A172 (cell line): ENCODE measurements at regions not wholly inside any gene's neighbourhood (a gene's known extent, or its start where the extent isn't known, plus 50 kb on each side); places are given as distances from the start of the nearest gene placed in this dataset.
A peak's percentile ranks its signal among the peaks of the same experiment; 100 is the strongest.

Experiments
- DNase-seq: peaks from one replicate; pipeline ENCODE4 v3.0.0-alpha.2; 2015; ENCODE audit warnings: low spot score

DNA sequence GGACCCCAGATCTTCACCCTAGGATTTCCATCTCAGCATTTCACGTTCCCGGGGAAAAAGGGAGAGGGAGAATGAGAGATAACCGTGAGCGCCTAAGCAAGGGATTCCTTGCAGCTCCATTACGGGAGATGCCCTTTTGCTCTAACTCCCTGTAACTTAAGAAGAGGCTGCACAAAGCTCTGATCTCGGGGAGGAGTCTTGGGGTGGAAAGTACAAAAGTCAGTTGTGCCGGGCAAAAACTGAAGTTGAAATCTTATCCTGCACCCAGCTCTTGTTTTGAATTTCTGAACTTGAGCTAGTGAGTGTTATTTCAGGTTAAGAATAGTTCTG is 256.4 kb upstream of the SOX21 start:
- peak; percentile 22 for DNase-seq

DNA sequence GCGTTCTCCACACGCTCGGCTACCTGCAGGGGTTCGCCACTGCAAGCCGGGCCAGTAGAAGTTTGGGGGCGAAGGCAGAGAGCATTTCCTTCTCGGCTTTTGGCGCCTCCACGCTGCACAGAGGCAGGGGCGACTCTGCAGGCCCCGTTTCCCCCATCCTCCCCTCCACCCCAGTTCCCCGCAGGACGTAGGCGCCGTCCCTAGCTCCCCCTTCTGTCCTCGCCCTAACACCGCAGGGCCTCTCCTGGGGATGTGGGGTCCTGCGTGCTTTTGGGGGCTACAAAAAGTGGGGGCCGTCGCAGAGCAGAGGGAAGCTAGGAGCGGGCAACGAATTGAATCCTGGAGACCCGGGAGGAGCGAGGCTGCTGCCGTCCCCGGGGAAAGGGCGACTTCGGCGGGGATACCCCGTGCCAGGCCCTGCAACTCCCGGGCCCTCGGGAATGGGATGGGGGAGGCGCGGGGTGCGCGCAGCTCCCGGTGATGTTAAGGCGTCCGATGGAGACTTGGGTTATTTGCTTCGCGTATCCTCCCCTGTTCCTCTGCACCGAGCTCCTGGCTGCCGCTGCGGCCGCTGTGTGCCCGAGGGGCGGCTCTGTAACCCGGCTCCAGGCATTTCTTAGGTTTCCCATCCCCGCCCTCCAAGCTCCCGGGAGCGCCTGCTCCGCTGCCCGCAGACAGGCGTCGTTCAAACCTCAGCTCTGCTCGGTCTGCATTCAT is 255.9 kb upstream of the SOX21 start:
- peak; percentile 31 for DNase-seq

DNA sequence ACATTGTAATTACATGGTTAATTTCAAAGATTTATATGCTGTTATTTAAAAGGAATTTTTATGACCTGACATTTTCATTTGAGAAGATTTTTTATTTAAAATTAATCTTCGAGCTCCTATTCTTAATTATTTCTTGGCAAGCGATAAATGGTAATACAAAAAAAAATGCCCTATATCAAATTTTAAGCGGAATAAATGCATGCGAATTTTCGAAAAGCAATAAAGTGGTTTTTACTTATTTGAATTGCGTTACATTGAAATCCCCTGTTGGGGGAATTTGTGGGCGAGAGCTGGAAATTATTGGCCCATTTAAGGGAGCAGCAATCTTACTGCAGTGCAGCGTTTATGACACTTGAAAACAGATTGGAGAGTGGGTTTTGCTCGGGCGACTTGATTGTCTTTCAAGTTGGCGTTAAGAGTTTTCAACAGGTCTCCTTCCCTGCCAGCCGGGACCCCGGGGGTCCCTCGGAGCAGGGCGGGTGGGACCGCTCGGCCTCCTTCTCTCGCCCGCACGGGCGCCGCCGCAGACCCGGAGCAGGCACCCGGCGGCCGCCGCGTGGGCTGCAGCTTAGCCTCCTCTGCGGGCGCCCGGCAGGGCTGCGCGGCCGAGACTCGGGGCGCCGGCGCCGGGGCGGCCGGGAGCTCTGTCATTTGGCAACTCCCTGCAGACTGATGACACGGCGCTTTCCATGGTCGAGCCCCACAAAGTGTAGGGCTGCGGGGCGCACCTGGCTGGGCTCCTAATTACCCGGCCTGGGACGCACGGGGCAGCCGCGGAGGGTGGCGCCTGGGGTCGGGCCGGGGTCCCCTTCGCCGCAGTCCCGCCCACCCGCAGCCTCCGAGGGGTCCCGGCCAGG is 255.1 kb upstream of the SOX21 start:
- peak; percentile 26 for DNase-seq

DNA sequence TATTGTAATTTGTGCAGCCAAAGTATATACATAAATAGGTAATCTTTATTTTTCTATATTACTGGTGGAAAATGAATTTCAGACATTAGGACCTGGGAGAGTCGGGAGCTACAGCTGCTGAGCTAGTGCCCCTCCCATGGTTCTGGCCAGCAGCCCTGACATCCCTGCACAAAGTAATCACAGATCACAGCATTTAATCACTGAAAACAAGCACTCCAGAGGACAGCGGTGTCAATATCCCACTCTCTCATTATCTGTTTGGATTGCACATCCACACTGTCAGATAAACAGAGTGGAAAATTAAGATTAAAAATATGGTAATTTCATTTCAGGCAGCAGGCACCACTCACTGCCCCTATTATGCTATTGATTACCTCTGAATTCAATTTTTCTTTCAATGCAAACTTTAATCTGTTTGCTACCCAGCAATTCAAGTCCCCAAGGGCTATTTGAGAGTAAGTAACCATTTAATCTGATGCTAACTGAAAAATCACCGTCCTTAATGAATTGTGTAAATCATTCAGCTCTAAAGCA is 254.1 kb upstream of the SOX21 start:
- no peak for DNase-seq

DNA sequence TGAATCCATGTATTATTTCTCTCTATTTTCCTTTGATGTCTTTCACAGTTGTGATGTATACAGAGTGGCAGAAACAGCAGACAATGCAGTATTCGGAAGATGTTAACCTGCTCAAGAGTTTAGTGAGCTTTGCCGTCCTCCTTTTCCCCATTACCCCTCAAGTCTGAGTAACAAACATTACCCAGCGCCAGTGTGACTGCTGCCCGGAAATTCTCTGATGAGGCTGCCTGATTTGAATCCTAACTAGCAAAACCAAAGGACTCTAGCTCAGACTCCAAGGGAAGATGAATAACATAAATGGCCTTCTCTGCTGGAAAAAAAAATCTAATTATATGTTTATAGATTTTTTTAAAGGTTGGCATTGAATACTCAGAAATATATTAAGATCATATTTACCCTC is 247.3 kb upstream of the SOX21 start:
- no peak for DNase-seq

DNA sequence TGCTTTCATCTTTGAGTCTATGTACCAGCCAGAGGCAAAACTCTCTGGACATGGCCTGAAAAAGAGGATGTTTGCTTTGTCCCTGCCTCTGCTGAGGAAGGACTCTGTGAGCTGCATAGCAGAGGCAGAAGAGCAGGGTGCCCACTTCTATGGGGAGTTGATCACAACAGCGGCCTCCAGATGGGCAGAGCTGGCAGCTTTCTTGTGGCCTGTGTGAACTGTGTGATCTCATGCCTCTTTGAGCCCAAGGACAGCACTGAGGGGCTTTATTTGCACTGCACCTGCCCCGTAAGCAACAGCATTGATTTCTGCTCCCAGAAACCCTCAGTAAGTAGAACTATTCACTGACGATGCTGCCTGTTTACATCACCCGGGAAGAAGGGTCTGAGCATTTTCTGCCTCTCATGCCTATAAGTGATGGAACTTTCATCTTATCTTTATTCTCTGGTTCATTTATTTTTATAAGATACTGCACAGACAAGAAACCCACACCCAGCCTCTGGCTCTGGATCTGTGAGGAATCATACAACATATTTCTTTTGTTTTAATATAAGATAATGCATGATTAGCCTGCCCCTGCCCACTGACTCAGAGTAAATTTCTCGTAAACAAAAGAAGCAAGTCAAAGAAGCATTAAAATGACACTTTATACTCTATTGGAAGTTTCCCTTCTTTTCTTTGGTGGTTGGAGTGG is 244.2 kb upstream of the SOX21 start:
- no peak for DNase-seq

DNA sequence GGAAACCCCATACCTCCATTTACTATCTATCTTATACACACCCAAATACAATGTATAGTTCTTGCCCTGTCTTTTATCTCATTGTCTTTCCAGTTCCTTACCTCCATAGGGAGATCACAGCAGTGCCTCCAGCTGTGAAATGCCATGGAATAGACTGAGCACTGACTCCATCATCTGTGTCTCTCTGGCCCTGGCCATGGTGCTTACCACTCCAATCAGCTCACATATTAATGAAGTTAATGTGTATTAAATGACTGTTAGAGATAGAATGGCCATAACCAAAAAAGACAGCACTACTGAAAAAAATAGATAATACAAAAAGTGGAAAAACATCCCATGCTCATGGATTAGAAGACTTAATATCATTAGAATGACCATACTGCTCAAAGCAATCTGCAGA is 240.4 kb upstream of the SOX21 start:
- DNase-seq = no peak

DNA sequence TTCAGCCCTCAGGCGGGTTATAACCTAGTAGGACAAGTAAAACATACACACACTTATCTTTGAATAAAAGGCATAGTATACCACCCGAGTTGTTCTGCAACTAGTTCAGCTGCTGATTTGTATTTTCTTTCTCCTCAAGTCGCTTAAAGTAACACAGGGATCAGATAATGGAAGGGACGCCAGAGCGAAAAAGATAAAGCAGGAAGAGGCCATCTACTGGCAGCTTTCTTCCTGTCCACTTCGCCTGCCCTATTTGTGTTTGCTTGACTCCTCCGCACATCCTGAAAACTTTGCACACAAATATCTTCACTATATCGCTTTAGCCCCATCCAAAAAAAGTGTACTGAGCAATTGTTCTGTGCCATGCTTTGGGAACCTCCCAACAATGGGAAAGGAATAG is 238.0 kb upstream of the SOX21 start:
- no peak for DNase-seq

DNA sequence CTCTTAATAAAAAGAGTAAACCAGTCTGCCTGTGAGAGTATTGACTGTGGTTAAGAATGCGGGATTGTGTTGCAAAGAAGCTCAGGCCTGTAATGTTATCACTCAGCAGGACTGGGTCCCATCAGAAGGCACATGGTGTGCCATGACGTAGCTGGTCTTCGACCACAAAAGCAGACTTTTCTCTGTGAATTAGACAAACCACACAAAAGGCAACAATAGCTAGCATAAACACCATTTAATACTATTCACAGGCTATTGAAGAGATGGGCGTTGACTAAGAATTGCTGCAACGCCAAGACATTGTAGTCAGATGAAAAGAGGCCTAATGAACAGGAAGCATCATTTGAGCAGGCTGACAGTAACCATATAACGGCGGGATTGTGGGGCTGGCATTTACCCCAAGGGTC is 235.6 kb upstream of the SOX21 start:
- DNase-seq = no peak

DNA sequence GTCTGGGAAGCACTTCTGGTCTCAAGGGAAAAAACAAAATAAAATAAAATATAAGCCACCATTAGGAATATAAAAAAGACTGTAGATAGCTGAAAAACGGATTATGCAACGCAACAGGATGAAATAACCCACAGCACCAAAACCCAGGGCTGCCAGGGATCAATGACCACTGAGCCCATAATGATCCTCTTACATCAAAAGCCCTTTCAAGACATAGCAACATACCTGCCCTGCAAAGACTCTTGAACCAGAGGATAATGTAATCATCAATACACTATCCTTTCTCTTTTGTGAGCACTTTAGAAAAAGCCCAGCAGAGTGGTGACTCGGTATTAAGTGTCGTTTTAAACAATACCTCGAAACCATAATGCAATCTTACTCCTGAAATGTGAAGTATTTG is 235.0 kb upstream of the SOX21 start:
- no peak for DNase-seq

DNA sequence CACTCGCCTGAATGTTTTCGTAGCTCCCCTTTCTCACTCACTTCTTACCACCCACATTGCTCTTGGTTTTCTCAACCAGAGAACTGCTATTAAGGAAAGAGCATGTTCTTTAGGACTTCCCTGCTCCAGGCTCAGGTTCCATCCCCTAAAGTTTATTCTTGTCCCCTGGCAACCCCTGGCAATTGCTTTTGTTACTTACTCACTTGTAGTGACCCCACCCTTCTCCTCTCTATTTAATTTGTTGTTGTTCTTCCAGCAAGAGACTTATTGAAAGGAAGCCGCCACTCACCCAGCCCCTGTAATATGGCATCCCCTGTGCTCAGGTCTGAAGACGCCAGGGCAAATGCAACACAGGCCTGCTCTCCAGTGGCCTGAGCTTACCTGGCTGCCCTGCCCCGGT is 233.7 kb upstream of the SOX21 start:
- no peak for DNase-seq

DNA sequence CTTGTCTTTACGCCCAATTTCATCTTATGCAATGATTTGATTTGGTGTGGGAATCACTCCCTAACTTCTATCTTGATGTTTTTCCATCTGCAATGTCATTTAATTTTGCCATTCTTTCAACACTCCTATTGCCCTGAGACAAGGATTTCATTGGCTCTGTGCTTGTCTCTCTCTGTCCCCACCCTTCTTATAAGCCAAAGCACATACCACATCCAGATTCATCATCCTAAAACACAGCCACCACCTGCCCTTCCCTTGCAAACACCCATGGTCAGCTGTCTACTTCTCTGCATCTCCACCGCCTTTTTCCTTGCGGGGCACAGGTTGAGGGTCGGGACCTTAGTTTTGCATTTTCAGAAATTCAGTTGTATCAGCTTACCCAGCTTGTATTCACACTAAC is 225.8 kb upstream of the SOX21 start:
- no peak for DNase-seq

DNA sequence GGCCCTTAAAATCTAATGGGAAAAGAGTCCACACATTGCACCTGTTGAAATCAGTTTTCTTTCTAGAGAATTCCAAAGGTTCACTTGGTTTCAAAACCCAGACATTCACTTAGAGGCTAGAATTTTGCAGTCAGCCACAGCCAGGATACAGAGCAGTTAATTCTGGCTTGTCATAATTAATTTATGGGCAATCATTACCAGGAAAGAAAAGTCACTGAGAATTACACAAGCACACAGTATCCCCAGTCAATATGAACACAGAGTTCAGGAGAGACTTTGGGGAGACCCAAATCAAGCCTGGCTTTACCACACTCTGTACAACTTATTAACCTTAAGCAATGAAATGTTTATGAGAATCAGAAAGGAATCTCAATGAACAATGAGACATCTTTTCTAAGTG is 224.3 kb upstream of the SOX21 start:
- DNase-seq = no peak

DNA sequence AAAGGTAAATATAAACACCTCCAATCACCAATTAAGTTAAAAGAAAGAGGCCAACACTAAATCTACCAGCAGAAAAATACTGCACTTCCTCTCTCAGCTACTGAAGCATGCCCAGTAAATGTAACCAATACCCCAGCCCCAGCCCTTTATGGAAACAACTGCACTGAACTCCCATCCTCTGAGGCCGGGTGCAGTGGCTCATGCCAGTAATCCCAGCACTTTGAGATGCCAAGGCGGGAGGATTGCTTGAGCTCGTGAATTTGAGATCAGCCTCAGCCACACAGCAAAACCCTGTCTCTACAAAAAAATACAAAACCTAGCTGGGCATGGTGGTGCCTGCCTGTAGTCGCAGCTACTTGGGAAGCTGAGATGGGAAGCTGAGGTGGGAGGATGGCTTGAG is 221.6 kb upstream of the SOX21 start:
- no peak for DNase-seq

DNA sequence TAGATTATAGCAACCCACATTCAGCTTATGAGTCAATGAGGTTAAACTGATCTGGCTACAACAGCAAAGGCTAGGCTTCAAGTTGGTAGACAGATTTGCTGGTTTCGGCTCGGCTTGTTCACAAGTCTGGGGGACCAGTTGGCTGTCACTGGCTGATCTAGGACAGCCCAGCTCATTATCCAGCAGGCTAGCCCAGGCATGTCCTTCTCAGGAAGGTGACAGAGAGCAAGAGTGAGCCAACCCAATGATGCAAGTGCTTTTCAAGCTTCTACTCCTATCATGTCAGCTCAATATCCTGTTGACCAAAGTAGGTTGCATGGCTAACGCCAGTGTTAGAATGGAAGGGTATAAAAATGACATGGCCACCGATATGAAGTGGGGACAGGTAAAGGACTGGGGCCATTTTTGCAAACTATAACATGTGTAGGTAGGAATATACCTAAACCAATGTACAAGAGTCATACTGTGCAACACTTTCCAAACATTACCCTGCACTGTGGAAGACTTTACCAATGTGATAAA is 220.9 kb upstream of the SOX21 start:
- DNase-seq = no peak

DNA sequence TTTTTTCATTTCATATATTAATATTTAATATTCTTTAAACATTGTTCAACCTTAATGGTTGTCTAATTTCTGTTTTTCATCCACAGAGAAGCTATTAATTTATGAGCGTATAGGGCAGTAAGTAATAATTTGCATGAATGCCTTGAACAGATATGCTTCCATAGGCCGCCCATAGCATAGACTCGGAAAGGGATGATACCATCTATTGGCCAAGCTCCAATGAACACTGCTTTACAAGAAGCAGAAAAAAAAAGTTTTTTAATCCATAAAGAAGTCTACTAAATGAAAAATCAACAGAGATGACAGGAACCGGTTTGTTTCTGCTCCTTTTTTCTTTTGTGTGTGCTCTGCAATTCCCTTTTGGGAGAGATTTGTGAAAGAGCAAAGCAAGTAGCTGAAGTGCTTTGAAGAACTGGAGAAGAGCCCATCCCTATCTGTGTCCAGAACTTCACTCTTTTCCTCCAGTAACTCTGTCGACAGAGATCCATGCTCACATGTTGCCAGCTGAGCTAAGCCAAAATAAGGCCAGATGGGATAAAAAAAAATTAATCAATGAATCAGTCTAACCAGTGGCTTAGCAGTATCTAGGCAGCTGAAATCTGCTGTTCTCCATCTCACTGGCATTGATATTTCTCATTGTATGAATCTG is 215.9 kb upstream of the SOX21 start:
- no peak for DNase-seq

DNA sequence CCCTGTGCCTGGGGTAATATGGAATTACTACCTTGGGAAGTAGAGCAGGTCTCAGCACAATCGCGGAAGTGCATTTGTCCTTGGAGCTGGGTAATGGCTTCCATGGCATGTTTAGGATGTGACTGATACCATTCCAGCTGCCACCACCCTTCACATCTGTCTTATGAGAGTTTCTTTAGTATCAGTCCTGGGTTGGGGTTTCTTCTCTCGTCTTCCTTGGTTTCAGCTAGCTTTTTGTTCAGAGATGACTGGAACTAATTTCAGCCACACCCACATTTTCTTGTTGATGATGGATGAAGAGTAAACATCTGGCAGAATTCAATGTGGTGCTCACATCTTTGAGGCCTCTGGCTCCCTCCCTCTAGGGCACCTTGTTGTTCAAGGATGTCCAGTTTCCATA is 212.9 kb upstream of the SOX21 start:
- no peak for DNase-seq

DNA sequence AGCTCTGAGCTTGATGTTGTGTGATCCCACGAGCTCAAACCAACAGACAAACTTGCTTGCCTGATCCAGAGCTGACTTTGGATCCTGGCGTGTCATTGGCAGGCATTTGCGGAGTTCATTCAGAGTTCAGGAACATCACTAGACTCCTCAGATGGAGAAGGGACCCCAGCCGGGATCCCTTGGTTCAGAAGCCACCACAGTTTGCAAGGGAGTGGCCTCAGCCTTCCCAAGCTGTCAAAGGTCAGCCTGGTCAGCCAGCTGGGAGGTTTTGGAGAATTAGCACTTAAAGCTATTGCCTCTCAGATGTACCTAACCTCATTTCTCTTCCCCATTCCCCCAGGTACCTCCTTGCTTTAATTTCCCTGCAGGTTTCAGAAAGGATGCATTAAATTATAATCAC is 208.8 kb upstream of the SOX21 start:
- no peak for DNase-seq

DNA sequence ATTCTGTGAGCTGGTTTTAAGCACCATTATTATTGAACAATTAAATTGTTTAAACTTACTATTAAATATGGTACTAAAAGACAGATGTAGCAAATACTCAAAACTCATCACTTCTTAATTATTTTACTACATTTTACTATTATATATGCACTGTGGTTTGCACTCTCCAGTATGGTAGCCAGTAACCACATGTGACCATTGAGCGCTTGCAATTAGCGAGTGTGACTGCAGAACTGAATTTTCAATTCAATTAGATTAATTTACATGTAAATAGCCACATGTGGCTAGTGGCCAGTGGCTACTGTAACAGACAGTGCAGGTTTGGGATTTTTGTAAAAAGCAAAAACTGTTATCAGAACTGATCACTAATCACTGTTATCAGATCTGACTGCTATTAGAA is 208.2 kb upstream of the SOX21 start:
- no peak for DNase-seq

DNA sequence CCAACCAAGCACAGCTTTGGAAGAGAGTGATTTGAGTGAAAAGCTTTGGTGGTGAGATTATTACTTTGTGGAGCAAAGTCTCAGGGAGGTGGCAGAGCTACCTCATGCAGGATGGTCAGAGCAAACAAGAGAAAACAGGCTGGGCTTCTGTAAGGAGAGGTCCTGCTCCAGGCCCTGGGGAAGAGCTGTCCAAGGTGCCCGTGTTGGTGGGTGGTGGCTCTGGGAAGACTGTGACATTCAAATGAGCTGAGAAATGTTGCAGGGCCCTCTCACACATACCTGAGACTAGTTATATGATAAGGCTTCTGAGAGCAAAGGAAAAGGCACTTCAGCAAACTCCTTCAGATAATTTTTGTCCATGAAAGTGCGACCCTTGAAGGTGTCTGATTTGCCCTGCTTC is 205.5 kb upstream of the SOX21 start:
- peak; percentile 21 for DNase-seq

DNA sequence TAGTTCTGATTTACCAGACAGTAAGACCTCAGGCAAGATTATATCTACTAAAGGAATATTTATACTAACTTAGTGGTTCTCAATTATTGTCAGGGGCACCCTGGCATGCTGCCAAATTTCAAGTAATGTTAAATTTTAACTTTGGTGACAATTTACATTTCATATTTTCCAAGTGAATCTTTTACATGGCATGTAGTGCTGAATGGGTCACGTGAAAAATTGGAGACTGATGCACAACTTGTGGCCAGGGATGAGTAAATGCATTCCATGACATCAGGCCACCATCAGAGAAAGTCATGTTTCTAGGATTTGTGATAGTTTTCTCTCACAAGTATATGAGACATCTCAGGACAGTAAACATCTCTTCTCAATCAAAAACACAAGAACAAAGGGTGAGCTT is 202.6 kb upstream of the SOX21 start:
- no peak for DNase-seq

DNA sequence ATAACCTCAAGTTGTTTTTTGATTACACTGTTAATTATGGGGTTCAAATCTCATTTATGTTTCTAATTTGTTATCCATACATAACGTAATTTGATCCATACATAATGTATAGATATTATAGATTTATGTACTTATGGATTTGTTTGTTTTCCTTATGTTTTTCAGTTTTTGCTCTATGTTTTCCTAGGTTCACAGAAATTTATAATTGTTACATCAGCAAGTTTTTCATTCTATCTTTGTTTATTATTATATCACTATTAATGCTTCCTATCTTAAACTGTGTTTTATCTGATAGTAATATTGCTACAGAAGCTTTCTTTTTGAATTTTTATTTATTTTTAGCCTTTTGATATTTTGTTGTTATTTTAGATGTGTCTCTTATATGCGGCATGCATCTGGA is 194.3 kb upstream of the SOX21 start:
- DNase-seq = no peak
